ENCODE measurements at regions not wholly inside any gene's neighbourhood (a gene's known extent, or its start where the extent isn't known, plus 50 kb on each side); places are given as distances from the start of the nearest gene placed in this dataset.

DNA sequence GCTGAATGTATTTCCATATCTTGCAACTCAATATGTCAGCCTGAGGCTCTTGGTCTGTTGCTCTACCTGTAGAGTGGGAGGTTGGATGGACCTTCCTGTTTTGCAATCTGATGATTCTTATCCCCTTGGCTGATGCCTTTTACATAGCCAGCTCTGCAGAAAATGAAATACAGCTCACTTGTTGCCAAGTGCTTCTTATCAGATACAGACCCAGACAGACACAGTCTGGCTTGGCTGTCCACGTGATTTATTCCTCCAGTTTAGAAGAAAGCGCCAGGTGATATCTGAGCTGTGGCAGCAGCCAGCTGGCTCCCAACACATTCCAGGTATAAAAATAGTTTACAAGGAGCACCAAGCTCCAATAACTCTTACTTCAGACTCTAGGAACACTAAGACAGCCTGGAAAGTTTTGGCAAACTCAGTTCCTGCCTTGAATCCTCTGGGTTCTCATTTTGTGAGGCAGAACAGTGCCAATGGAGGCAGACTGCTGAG is 479.2 kb upstream of the USP24 start:
- intact Hi-C loops (cut with micrococcal nuclease; ENCODE audit: unreplicated experiment) (no loop called here), in situ Hi-C loops (cut with HindIII; ENCODE audit: extremely low pct_ligation_motif_present, low pct_unique_long_range_greater_than_20kb) (no loop called here)
- Histone ChIP-seq H3K4me2 (ENCODE audit: low read depth, low read length) (no peak overlapping the region), H3K4me1 (ENCODE audit: insufficient read depth, low read length) (no peaks in the 10 kb centered on the region), H4K20me1 (ENCODE audit: insufficient read depth, low read length) (no peaks in the 10 kb centered on the region), H3K4me3 (replicated peaks in 1 of 3; ENCODE audit: insufficient read depth in 1 of 3, low read depth in 2 of 3, low read length in 3 of 3) (no peak overlapping the region), H3K27ac (ENCODE audit: extremely low read length, insufficient read depth, low read length) (no peak overlapping the region), H3K79me2 (ENCODE audit: insufficient read depth, low read length) (no peaks in the 10 kb centered on the region), H3K9ac (ENCODE audit: insufficient read depth, low read depth, low read length) (no peak overlapping the region), H3K36me3 (replicated peaks in 1 of 2; ENCODE audit: control insufficient read depth in 1 of 2, insufficient read depth in 2 of 2, low read length in 2 of 2) (no peaks in the 10 kb centered on the region), H3K27me3 (ENCODE audit: control insufficient read depth in 1 of 2, insufficient read depth in 2 of 2, low read length in 2 of 2) (no peaks in the 10 kb centered on the region), H2AFZ (ENCODE audit: low read length) (no peak overlapping the region), H3K9me3 (ENCODE audit: low read length) (no peaks in the 10 kb centered on the region)
- no peak for TF ChIP-seq HES4 (CRISPR knock-in tag; IDR thresholded peaks at IDR 0.05; ENCODE audit: borderline replicate concordance)
- TF ChIP-seq, protein P1, sequence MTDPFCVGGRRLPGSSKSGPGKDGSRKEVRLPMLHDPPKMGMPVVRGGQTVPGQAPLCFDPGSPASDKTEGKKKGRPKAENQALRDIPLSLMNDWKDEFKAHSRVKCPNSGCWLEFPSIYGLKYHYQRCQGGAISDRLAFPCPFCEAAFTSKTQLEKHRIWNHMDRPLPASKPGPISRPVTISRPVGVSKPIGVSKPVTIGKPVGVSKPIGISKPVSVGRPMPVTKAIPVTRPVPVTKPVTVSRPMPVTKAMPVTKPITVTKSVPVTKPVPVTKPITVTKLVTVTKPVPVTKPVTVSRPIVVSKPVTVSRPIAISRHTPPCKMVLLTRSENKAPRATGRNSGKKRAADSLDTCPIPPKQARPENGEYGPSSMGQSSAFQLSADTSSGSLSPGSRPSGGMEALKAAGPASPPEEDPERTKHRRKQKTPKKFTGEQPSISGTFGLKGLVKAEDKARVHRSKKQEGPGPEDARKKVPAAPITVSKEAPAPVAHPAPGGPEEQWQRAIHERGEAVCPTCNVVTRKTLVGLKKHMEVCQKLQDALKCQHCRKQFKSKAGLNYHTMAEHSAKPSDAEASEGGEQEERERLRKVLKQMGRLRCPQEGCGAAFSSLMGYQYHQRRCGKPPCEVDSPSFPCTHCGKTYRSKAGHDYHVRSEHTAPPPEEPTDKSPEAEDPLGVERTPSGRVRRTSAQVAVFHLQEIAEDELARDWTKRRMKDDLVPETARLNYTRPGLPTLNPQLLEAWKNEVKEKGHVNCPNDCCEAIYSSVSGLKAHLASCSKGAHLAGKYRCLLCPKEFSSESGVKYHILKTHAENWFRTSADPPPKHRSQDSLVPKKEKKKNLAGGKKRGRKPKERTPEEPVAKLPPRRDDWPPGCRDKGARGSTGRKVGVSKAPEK (CRISPR knock-in tag; IDR thresholded peaks at IDR 0.05; ENCODE audit: borderline replicate concordance), result no peak
- TF ChIP-seq, protein P2, sequence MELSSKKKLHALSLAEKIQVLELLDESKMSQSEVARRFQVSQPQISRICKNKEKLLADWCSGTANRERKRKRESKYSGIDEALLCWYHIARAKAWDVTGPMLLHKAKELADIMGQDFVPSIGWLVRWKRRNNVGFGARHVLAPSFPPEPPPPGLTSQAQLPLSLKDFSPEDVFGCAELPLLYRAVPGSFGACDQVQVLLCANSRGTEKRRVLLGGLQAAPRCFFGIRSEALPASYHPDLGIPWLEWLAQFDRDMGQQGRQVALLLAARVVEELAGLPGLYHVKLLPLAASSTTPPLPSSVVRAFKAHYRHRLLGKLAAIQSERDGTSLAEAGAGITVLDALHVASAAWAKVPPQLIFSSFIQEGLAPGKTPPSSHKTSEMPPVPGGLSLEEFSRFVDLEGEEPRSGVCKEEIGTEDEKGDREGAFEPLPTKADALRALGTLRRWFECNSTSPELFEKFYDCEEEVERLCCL (CRISPR knock-in tag; IDR thresholded peaks at IDR 0.05; ENCODE audit: borderline replicate concordance), result no peak
- TF ChIP-seq SOX6 (IDR thresholded peaks at IDR 0.05), result no peak
- TF ChIP-seq SOX6 (CRISPR knock-in tag; IDR thresholded peaks at IDR 0.05), result no peak
- TF ChIP-seq SP2 (CRISPR knock-in tag; IDR thresholded peaks at IDR 0.05), result no peak
- no peak for TF ChIP-seq ERF (CRISPR knock-in tag; IDR thresholded peaks at IDR 0.05)
- no peak for TF ChIP-seq ZNF615 (CRISPR knock-in tag; IDR thresholded peaks at IDR 0.05; ENCODE audit: borderline replicate concordance)
- 33% methylated on average over 2 of the region's 2 CpGs for WGBS (ENCODE audit: low lambda C conversion rate)
- BruUV-seq (replicated peaks), result no TSS peak
- ATAC-seq (no peak), FAIRE-seq (no peak), DNase-seq (ENCODE audit: low spot score) (no peak)
- ChIA-PET CTCF (ENCODE audit: low intra/inter-chr PET ratio, low total read pairs) (no interaction called here), POLR2A (no interaction called here)
